ENCODE measurements at regions not wholly inside any gene's neighbourhood (a gene's known extent, or its start where the extent isn't known, plus 50 kb on each side); places are given as distances from the start of the nearest gene placed in this dataset.
A peak's percentile ranks its signal among the peaks of the same experiment; 100 is the strongest.

GRCh38 chr4:59314637-59315036, 1885.5 kb upstream of the ADGRL3 start:
- in situ Hi-C loops (cut with MboI; ENCODE audit: low pct_unique_long_range_greater_than_20kb, low sequenced_read_pairs, unreplicated experiment), result no loop called here
- no peak for TF ChIP-seq CTCF (IDR thresholded peaks at IDR 0.05; ENCODE audit: extremely low read depth, insufficient read depth, missing control alignments)
- no peak for DNase-seq (ENCODE audit: low spot score)

GRCh38 chr4:59339631-59340030, 1860.5 kb upstream of the ADGRL3 start:
- no peak for DNase-seq (ENCODE audit: low spot score)
- no peak for TF ChIP-seq CTCF (IDR thresholded peaks at IDR 0.05; ENCODE audit: extremely low read depth, insufficient read depth, missing control alignments)
- in situ Hi-C loops (cut with MboI; ENCODE audit: low pct_unique_long_range_greater_than_20kb, low sequenced_read_pairs, unreplicated experiment), result no loop called here

- TF ChIP-seq CTCF (IDR thresholded peaks at IDR 0.05; ENCODE audit: extremely low read depth, insufficient read depth, missing control alignments), result no peak
- in situ Hi-C loops (cut with MboI; ENCODE audit: low pct_unique_long_range_greater_than_20kb, low sequenced_read_pairs, unreplicated experiment), result no loop called here
- DNase-seq (ENCODE audit: low spot score), result no peak
Measured at GRCh38 chr4:59341506-59341905, 1858.6 kb upstream of the ADGRL3 start.

GRCh38 chr4:59348949-59349348, 1851.2 kb upstream of the ADGRL3 start:
- DNase-seq (ENCODE audit: low spot score), result no peak
- in situ Hi-C loops (cut with MboI; ENCODE audit: low pct_unique_long_range_greater_than_20kb, low sequenced_read_pairs, unreplicated experiment), result no loop called here
- TF ChIP-seq CTCF (IDR thresholded peaks at IDR 0.05; ENCODE audit: extremely low read depth, insufficient read depth, missing control alignments), result no peak

GRCh38 chr4:59369229-59369628, 1830.9 kb upstream of the ADGRL3 start:
- in situ Hi-C loops (cut with MboI; ENCODE audit: low pct_unique_long_range_greater_than_20kb, low sequenced_read_pairs, unreplicated experiment), result no loop called here
- TF ChIP-seq CTCF (IDR thresholded peaks at IDR 0.05; ENCODE audit: extremely low read depth, insufficient read depth, missing control alignments), result no peak
- no peak for DNase-seq (ENCODE audit: low spot score)

GRCh38 chr4:59374416-59374815, 1825.7 kb upstream of the ADGRL3 start:
- no peak for DNase-seq (ENCODE audit: low spot score)
- in situ Hi-C loops (cut with MboI; ENCODE audit: low pct_unique_long_range_greater_than_20kb, low sequenced_read_pairs, unreplicated experiment), result no loop called here
- peak; percentile 9 for TF ChIP-seq CTCF (IDR thresholded peaks at IDR 0.05; ENCODE audit: extremely low read depth, insufficient read depth, missing control alignments)

- TF ChIP-seq CTCF (IDR thresholded peaks at IDR 0.05; ENCODE audit: extremely low read depth, insufficient read depth, missing control alignments), result no peak
- in situ Hi-C loops (cut with MboI; ENCODE audit: low pct_unique_long_range_greater_than_20kb, low sequenced_read_pairs, unreplicated experiment), result no loop called here
- DNase-seq (ENCODE audit: low spot score), result no peak
Measured at GRCh38 chr4:59380841-59381366, 1819.2 kb upstream of the ADGRL3 start.

Measured in GM13977 (cell line).